ENCODE measurements at regions not wholly inside any gene's neighbourhood (a gene's known extent, or its start where the extent isn't known, plus 50 kb on each side); places are given as distances from the start of the nearest gene placed in this dataset.

DNA sequence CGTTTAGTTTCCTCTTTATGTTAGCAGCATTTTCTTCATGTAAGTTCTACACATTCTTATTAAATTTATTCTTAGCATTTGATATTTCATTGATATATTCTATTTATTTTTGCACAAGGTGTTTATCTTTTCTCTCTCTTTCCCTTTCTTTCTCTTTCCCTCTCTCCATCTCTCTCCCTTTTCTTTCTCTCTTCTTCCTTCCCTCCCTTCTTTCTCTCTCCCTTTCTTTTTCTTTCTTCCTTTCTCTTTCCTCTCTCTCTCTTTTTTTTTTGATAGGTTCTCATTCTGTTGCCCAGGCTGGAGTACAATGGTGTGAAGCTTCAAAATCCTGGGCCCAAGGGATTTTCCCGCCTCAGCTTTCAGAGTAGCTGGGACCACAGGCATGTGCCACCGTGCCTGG lies 176.4 kb downstream of the AXIN2 start:
- no peaks in the 10 kb centered on the region for H3K9me3 ChIP-seq (ENCODE audit: control insufficient read depth in 2 of 2, insufficient read depth in 1 of 2, low read depth in 1 of 2, low read length in 1 of 2)
- H3K4me3 ChIP-seq (ENCODE audit: low read depth in 1 of 2, low read length in 2 of 2): no peak overlapping the region
- WGBS, 2 donors: 87 to 92% methylated on average over 3 of the region's 3 CpGs
- no peaks in the 10 kb centered on the region for H3K4me1 ChIP-seq (ENCODE audit: control insufficient read depth in 2 of 2, insufficient read depth in 2 of 2, low read length in 1 of 2)
- no peaks in the 10 kb centered on the region for H3K27me3 ChIP-seq (ENCODE audit: control insufficient read depth in 1 of 2, insufficient read depth in 2 of 2, low read length in 2 of 2)
- H3K27ac ChIP-seq (ENCODE audit: low read depth in 2 of 2, low read length in 1 of 2): no peak overlapping the region
- no peaks in the 10 kb centered on the region for H3K36me3 ChIP-seq (ENCODE audit: control insufficient read depth in 2 of 2, insufficient read depth in 2 of 2, low read length in 1 of 2)

DNA sequence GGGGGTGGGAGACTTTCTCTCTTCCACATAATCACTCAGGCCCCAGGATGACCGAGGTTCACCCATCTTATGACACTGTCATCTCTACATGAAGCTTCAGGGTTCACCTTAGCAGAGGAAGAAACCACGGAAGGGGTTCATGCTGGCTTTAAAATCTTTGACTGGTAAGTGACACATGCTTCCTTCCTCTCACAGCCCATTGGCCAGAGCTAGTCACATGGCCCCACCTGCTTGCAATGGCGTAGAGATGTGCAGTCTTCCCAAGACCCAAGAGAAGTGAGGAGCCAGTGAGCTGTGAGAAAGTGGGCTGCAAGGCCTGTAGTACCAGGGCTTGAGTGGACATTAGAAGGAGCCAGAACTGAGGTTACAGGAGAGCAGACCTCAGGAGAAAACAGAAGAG lies 180.3 kb downstream of the AXIN2 start:
- no peaks in the 10 kb centered on the region for H3K4me1 ChIP-seq (ENCODE audit: control insufficient read depth in 2 of 2, insufficient read depth in 2 of 2, low read length in 1 of 2)
- H3K4me3 ChIP-seq (ENCODE audit: low read depth in 1 of 2, low read length in 2 of 2): no peak overlapping the region
- H3K27ac ChIP-seq (ENCODE audit: low read depth in 2 of 2, low read length in 1 of 2): no peak overlapping the region
- 83% methylated on average over 3 of the region's 3 CpGs for WGBS, 2 donors
- no peaks in the 10 kb centered on the region for H3K9me3 ChIP-seq (ENCODE audit: control insufficient read depth in 2 of 2, insufficient read depth in 1 of 2, low read depth in 1 of 2, low read length in 1 of 2)
- H3K27me3 ChIP-seq (ENCODE audit: control insufficient read depth in 1 of 2, insufficient read depth in 2 of 2, low read length in 2 of 2): no peaks in the 10 kb centered on the region
- H3K36me3 ChIP-seq (ENCODE audit: control insufficient read depth in 2 of 2, insufficient read depth in 2 of 2, low read length in 1 of 2): no peaks in the 10 kb centered on the region

DNA sequence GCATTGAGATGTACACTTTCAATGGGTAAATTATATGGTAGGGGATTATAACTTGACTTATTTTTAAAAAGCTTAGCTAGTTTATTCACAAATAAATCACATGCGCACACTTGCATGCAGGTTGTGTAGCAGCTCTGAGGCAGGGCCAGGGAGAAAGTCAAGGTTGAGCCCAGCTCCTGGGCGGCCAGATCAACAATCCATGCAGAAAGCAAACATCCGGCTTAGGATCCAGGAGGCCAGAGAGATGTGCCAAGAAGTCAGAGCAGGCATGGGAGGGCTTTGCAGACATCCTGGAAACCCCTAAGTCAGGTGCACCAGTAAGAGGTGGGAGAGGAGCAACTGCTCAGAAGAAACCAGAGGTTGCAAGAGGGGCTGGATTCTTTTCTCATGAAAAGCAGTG lies 186.5 kb downstream of the AXIN2 start:
- WGBS, 2 donors: 65 to 77% methylated on average over 3 of the region's 3 CpGs
- Histone ChIP-seq H3K9me3 (ENCODE audit: control insufficient read depth in 2 of 2, insufficient read depth in 1 of 2, low read depth in 1 of 2, low read length in 1 of 2) (no peaks in the 10 kb centered on the region), H3K27me3 (ENCODE audit: control insufficient read depth in 1 of 2, insufficient read depth in 2 of 2, low read length in 2 of 2) (no peaks in the 10 kb centered on the region), H3K27ac (ENCODE audit: low read depth in 2 of 2, low read length in 1 of 2) (no peak overlapping the region), H3K4me3 (ENCODE audit: low read depth in 1 of 2, low read length in 2 of 2) (no peak overlapping the region), H3K4me1 (ENCODE audit: control insufficient read depth in 2 of 2, insufficient read depth in 2 of 2, low read length in 1 of 2) (no peaks in the 10 kb centered on the region), H3K36me3 (ENCODE audit: control insufficient read depth in 2 of 2, insufficient read depth in 2 of 2, low read length in 1 of 2) (no peaks in the 10 kb centered on the region)

DNA sequence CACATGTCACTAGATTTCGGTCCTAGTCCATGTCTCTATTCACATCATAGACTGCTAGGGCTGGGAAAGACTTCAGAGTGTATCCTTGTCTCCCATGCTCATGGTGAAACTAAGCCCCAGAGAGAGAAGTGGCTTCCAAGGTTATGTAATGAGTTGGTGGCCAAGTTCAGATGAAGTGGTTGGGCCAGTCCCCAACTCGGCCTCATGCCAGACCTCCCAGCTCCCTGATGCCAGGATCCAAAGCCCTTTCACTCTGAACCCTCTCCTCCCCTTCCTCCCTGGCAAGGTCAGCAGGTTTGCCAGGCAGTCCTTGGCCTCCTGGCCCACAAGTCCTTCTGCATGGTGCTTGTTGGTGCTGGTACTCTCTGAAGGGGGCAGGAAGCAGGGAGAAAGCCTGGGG lies 189.7 kb downstream of the AXIN2 start:
- Histone ChIP-seq H3K4me1 (ENCODE audit: control insufficient read depth in 2 of 2, insufficient read depth in 2 of 2, low read length in 1 of 2) (no peaks in the 10 kb centered on the region), H3K9me3 (ENCODE audit: control insufficient read depth in 2 of 2, insufficient read depth in 1 of 2, low read depth in 1 of 2, low read length in 1 of 2) (no peaks in the 10 kb centered on the region), H3K4me3 (ENCODE audit: low read depth in 1 of 2, low read length in 2 of 2) (no peak overlapping the region), H3K27me3 (ENCODE audit: control insufficient read depth in 1 of 2, insufficient read depth in 2 of 2, low read length in 2 of 2) (no peaks in the 10 kb centered on the region), H3K27ac (ENCODE audit: low read depth in 2 of 2, low read length in 1 of 2) (no peak overlapping the region), H3K36me3 (ENCODE audit: control insufficient read depth in 2 of 2, insufficient read depth in 2 of 2, low read length in 1 of 2) (no peaks in the 10 kb centered on the region)
- WGBS, 2 donors: 64 to 69% methylated on average over 2 of the region's 2 CpGs

DNA sequence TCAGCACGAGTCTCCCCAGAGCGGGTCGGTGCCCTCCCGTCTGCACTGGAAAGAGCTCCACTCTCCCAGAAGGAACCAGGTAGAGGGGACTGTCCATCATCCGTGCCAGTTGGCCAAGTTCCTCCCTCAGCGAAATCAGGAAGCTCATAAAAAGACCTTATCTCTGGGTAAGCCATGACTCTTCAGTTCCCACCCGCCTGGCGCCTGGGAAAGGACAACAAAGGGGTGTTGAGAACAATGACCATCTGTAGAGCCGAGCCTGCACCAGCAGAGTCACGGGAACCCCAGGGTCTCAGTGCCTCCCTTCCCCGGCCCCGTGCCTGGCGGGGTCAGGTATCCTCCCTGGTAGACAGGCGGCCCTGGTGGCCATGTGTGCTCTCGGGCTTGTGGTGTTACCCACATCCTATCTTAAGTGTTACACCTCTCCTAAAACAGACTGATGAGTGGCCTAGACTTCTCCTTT lies 190.7 kb downstream of the AXIN2 start:
- 44 to 57% methylated on average over 15 of the region's 15 CpGs for WGBS, 2 donors
- H3K4me1 ChIP-seq (ENCODE audit: control insufficient read depth in 2 of 2, insufficient read depth in 2 of 2, low read length in 1 of 2): no peaks in the 10 kb centered on the region
- H3K4me3 ChIP-seq (ENCODE audit: low read depth in 1 of 2, low read length in 2 of 2): no peak overlapping the region
- no peaks in the 10 kb centered on the region for H3K36me3 ChIP-seq (ENCODE audit: control insufficient read depth in 2 of 2, insufficient read depth in 2 of 2, low read length in 1 of 2)
- no peaks in the 10 kb centered on the region for H3K27me3 ChIP-seq (ENCODE audit: control insufficient read depth in 1 of 2, insufficient read depth in 2 of 2, low read length in 2 of 2)
- no peak overlapping the region for H3K27ac ChIP-seq (ENCODE audit: low read depth in 2 of 2, low read length in 1 of 2)
- H3K9me3 ChIP-seq (ENCODE audit: control insufficient read depth in 2 of 2, insufficient read depth in 1 of 2, low read depth in 1 of 2, low read length in 1 of 2): no peaks in the 10 kb centered on the region

DNA sequence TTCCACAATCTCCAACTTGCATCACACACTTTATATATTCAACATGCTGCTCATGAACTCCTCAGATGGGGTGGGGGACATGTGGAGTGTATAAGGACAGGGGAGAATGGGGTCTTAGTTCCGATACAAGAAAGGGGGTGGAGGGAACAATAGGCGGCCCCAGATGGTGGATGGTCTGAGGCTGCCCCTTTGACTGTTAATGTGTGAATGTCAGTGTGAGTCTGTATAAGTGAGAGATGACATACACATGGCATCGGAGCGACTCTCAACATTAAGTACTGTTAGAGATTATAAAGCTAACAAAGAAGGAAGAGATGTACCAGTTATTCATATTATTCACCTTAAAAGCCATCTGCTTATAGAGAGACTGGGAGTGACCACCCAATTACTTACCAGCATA lies 193.1 kb downstream of the AXIN2 start:
- 91 to 93% methylated on average over 4 of the region's 4 CpGs for WGBS, 2 donors
- Histone ChIP-seq H3K27ac (ENCODE audit: low read depth in 2 of 2, low read length in 1 of 2) (no peak overlapping the region), H3K36me3 (ENCODE audit: control insufficient read depth in 2 of 2, insufficient read depth in 2 of 2, low read length in 1 of 2) (no peaks in the 10 kb centered on the region), H3K27me3 (ENCODE audit: control insufficient read depth in 1 of 2, insufficient read depth in 2 of 2, low read length in 2 of 2) (no peaks in the 10 kb centered on the region), H3K4me3 (ENCODE audit: low read depth in 1 of 2, low read length in 2 of 2) (no peak overlapping the region), H3K9me3 (ENCODE audit: control insufficient read depth in 2 of 2, insufficient read depth in 1 of 2, low read depth in 1 of 2, low read length in 1 of 2) (no peaks in the 10 kb centered on the region), H3K4me1 (ENCODE audit: control insufficient read depth in 2 of 2, insufficient read depth in 2 of 2, low read length in 1 of 2) (no peaks in the 10 kb centered on the region)

DNA sequence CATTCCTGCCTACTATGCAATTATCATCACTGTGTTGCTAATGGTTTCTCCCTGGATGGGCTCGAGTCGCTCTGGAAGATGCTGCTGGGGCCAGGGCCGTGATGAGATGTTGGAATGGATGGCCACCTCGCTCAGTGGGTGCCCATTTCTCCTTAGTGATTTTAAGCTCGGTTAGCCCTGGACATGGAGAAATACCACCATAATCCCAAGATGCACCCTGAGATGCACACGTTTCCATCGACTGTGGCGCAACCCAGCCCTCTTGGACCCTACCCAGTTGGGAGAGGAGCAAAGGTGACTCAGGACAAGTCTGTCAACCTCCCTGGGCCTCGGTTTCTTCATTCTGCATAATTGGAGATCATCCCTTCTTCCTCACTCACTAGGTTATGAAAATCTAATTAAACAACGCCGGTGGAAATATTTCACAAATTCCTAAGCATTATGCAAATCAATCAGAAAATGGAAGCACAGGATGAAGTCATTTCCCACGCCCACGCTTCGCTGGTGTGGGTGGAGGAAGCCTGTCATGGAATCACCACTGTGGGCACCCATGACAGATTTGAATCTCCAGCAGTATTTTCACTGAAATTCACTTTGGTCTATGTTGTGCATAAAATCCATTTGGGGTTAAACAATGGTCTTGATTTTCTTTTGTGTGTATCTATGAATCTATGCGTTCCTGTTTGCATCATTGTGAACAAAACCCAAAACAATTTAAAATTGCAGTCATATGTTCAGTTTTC lies 195.2 kb downstream of the AXIN2 start:
- Histone ChIP-seq H3K27me3 (ENCODE audit: control insufficient read depth in 1 of 2, insufficient read depth in 2 of 2, low read length in 2 of 2) (peaks cover 0 to 2% of the 10 kb centered on the region in 2 donors), H3K36me3 (ENCODE audit: control insufficient read depth in 2 of 2, insufficient read depth in 2 of 2, low read length in 1 of 2) (no peaks in the 10 kb centered on the region), H3K4me1 (ENCODE audit: control insufficient read depth in 2 of 2, insufficient read depth in 2 of 2, low read length in 1 of 2) (no peaks in the 10 kb centered on the region), H3K4me3 (ENCODE audit: low read depth in 1 of 2, low read length in 2 of 2) (no peak overlapping the region), H3K9me3 (ENCODE audit: control insufficient read depth in 2 of 2, insufficient read depth in 1 of 2, low read depth in 1 of 2, low read length in 1 of 2) (no peaks in the 10 kb centered on the region), H3K27ac (ENCODE audit: low read depth in 2 of 2, low read length in 1 of 2) (no peak overlapping the region)
- 85 to 88% methylated on average over 15 of the region's 15 CpGs for WGBS, 2 donors

DNA sequence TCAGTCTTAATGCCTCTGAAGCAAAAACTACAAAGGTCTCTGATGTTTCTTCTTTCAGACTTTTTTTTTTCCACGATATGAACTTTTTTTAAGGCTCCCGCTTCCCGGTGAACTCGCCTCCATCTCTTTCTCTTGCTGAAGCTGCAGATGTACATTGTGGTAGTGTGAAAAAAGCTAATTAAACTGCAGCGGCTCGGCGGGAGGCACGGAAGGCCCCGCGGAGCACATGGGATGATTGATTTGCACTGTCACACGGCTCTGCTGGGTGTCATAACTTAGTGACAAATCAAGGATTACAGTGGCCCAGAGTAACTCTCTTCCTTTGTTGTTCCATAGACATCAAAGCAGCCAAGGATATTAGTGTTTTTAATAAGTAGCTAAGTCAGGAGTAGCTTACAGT lies 196.3 kb downstream of the AXIN2 start:
- no peak overlapping the region for H3K4me3 ChIP-seq (ENCODE audit: low read depth in 1 of 2, low read length in 2 of 2)
- H3K36me3 ChIP-seq (ENCODE audit: control insufficient read depth in 2 of 2, insufficient read depth in 2 of 2, low read length in 1 of 2): no peaks in the 10 kb centered on the region
- H3K4me1 ChIP-seq (ENCODE audit: control insufficient read depth in 2 of 2, insufficient read depth in 2 of 2, low read length in 1 of 2): no peaks in the 10 kb centered on the region
- 60 to 62% methylated on average over 11 of the region's 11 CpGs for WGBS, 2 donors
- H3K27ac ChIP-seq (ENCODE audit: low read depth in 2 of 2, low read length in 1 of 2): no peak overlapping the region
- H3K9me3 ChIP-seq (ENCODE audit: control insufficient read depth in 2 of 2, insufficient read depth in 1 of 2, low read depth in 1 of 2, low read length in 1 of 2): no peaks in the 10 kb centered on the region
- peaks cover 0 to 2% of the 10 kb centered on the region in 2 donors for H3K27me3 ChIP-seq (ENCODE audit: control insufficient read depth in 1 of 2, insufficient read depth in 2 of 2, low read length in 2 of 2)

DNA sequence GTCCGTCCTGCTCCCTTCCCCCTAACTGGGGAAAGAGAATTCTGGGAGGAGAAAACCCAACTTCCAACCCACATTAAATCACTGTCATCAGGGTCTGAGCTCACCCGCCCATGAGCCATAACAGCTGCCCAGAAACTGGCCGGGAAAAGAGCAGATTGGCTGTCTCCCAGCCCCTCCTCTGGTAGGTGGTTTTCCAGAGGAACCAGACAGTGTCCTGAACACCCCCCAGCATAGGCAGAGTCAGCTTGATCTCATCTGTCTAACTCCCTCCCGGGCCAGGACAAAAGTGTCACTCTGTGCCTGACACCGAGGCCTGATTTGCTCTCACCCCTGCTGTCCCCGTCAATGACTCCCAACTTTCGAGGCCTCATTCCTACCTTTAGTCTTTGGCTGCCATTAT lies 197.0 kb downstream of the AXIN2 start:
- Histone ChIP-seq H3K27ac (ENCODE audit: low read depth in 2 of 2, low read length in 1 of 2) (no peak overlapping the region), H3K9me3 (ENCODE audit: control insufficient read depth in 2 of 2, insufficient read depth in 1 of 2, low read depth in 1 of 2, low read length in 1 of 2) (no peaks in the 10 kb centered on the region), H3K4me1 (ENCODE audit: control insufficient read depth in 2 of 2, insufficient read depth in 2 of 2, low read length in 1 of 2) (no peaks in the 10 kb centered on the region), H3K4me3 (ENCODE audit: low read depth in 1 of 2, low read length in 2 of 2) (no peak overlapping the region), H3K27me3 (ENCODE audit: control insufficient read depth in 1 of 2, insufficient read depth in 2 of 2, low read length in 2 of 2) (peaks cover 0 to 2% of the 10 kb centered on the region in 2 donors), H3K36me3 (ENCODE audit: control insufficient read depth in 2 of 2, insufficient read depth in 2 of 2, low read length in 1 of 2) (no peaks in the 10 kb centered on the region)
- 80 to 81% methylated on average over 7 of the region's 7 CpGs for WGBS, 2 donors

DNA sequence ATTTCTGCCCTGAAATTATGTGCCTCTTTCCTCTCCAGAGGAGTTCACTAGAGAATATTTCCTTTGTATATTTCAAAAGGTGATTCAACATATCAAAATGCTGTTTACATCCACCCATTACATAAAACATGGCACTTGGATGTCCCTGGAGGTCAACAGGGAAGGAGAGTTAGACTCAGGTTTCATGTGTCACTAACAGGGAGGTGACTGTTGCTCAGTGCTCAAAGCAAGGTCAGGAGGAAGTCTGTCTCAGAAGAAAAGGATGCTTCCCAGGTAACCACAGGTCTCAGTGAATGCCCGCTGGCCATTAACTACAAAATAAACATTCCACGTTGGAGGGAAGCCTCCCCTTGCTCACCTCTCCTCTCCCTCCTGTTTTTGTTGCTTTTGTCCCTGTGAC lies 198.6 kb downstream of the AXIN2 start:
- no peaks in the 10 kb centered on the region for H3K9me3 ChIP-seq (ENCODE audit: control insufficient read depth in 2 of 2, insufficient read depth in 1 of 2, low read depth in 1 of 2, low read length in 1 of 2)
- no peak overlapping the region for H3K4me3 ChIP-seq (ENCODE audit: low read depth in 1 of 2, low read length in 2 of 2)
- H3K4me1 ChIP-seq (ENCODE audit: control insufficient read depth in 2 of 2, insufficient read depth in 2 of 2, low read length in 1 of 2): no peaks in the 10 kb centered on the region

More for the DNA sequence above, 198.6 kb downstream of the AXIN2 start:
- H3K27ac ChIP-seq (ENCODE audit: low read depth in 2 of 2, low read length in 1 of 2): no peak overlapping the region
- 49 to 57% methylated on average over 2 of the region's 2 CpGs for WGBS, 2 donors
- no peaks in the 10 kb centered on the region for H3K36me3 ChIP-seq (ENCODE audit: control insufficient read depth in 2 of 2, insufficient read depth in 2 of 2, low read length in 1 of 2)
- peaks cover 0 to 2% of the 10 kb centered on the region in 2 donors for H3K27me3 ChIP-seq (ENCODE audit: control insufficient read depth in 1 of 2, insufficient read depth in 2 of 2, low read length in 2 of 2)

Measured in esophagus (tissue), 2 donors.